Ramos (cell line): ENCODE measurements at regions not wholly inside any gene's neighbourhood (a gene's known extent, or its start where the extent isn't known, plus 50 kb on each side); places are given as distances from the start of the nearest gene placed in this dataset.
"Not testable (repeated sequence)": the region's sequence is repeated elsewhere in the genome, so short reads cannot be mapped to it uniquely, and the experiment has no call there.

ENCODE experiments used
- in situ Hi-C: fragments of 300-500 bp; cut with MboI; formaldehyde crosslinking; loops from one replicate; pipeline ENCODE4 v1.14.3; 2022; ENCODE audit warnings: low sequenced_read_pairs; ENCODE audit not compliant: unreplicated experiment

DNA sequence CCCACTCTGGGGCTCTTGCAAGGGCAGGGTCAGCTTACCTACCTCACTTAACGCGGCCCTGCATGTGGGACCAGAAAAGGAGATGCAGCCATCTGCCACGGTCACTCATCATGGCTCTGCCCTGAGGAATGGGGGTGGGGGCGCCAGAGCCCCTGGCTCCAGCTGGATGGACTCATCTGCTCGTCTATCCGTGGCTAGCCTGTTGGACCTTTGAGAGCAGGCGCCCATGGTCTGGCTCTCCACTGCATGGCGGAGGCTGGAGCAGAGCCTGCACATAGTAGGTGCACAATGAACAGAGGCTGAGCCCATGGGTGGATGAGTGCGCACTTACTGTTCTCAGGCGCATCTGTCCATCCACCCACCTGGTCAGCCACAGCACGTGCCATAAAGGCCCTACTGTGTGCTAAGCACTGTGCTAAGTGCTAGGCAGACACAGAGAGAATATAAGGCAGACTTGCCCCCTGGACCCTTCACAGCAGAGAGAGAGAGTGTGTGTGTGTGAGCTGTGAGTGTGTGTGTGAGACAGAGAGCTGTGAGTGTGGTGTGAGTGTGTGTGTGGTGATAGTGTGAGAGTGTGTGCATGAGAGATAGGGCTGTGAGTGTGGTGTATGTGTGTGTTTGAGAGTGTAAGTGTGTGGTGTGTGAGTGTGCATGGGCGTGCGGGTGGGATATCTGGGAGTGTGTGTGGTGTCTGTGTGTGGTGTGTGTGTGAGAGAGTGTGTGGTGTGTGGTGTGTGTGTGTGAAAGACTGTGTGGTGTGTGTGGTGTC is 151.3 kb downstream of the TFCP2L1 start:
- in situ Hi-C loops = no loop called here

- in situ Hi-C loops = no loop called here
Measured at GRCh38 chr2:121134728-121135127, 150.3 kb downstream of the TFCP2L1 start.

GRCh38 chr2:121135168-121135853 is 149.7 kb downstream of the TFCP2L1 start:
- in situ Hi-C loops = no loop called here

DNA sequence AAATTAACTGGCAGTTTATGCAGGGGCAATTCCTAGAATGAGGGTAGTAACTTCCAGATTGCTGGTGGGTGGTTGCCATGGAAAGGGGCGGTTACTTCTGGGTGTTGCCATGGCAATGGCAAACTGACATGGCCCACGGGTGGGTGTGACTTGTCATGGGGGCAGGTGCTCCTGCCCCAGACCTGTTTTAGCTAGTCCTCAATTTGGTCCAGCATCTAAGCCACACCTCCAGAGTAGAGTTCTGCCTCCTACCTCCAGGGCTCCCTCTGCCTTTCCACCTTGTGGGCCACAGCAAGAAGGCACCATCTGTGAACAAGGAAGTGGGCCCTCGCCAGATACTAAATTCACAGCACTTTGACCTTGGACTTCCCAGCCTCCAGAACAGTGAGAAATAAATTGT is 148.7 kb downstream of the TFCP2L1 start:
- in situ Hi-C loops = no loop called here

DNA sequence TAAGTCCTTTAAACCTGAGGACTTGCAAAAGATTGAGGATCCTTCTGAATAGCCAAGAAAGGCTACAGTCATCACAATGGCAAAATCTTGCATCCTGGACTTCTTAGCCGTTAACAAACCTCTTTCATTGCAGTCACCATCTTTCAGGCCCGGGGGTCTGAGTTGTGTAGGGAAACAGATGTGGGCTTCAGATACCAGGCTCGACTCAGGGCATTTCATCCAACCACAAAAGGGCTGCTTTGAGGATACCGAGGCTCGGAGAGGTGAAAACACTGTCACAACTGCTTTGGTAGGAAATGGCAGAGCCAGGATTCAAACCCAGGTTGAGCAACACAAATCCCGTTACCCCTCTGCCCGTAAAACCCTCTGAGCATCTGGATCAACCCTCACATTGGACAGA is 147.4 kb downstream of the TFCP2L1 start:
- in situ Hi-C loops = no loop called here

GRCh38 chr2:121140734-121141133 is 144.3 kb downstream of the TFCP2L1 start:
- in situ Hi-C loops = no loop called here

DNA sequence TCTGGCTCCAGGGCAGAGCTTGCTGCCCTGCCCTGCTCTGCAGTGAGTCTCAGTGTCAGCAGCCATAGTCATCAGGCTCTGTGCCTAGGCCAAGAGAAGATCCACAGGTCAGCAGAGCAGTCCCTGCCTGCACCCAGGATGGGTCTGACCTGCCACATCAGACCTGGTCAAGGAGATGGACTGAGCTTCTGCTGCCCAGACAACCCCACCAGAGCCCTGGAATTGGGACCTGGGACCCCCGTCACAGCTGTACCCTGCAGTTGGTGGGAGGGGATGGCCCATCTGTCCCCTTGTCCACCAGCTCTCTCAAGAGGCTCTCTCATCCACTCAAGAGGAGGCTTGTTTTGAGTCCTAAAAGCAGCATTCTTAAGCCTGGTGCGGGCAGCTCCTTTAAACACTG is 142.6 kb downstream of the TFCP2L1 start:
- in situ Hi-C loops = no loop called here

DNA sequence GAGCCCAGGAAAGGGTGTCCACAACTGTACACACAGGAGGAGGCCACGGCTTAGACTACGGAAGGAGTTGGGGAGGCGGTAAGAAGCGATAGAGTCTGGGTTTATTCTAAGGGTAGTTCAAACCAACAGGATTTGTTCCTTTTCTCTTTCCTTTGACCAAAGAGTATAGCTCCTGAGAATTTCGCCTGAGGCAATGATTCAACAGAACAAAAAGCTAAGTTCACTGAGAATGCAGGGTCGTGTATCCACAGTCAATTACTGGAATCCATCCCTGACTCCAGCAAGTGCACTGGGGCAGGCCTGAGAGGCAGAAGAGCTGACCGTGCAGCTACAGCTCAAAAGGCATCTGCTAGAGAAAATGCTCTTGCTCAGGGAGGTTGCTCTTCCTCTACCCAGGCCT is 140.9 kb downstream of the TFCP2L1 start:
- in situ Hi-C loops = no loop called here

- in situ Hi-C loops = no loop called here
Measured at GRCh38 chr2:121146630-121147029, 138.4 kb downstream of the TFCP2L1 start.

GRCh38 chr2:121147766-121148165 is 137.2 kb downstream of the TFCP2L1 start:
- in situ Hi-C loops = no loop called here

DNA sequence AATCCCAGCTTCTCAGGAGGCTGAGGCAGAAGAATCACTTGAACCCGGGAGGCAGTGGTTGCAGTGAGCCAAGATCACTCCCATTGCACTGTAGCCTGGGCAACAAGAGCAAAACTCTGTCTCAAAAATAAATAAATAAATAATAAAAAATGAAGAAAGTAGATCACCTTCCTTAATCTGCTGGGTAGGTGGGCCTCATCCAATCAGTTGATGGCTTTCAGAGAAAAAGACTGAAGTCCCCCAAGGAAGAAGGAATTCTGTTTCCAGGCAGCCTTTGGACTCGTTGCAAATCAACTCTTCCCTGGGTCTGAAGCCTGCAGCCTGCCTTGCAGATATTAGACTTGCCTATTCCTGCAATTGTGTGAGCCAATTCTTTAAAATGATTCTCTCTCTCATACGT is 136.5 kb downstream of the TFCP2L1 start:
- in situ Hi-C loops = no loop called here

GRCh38 chr2:121149384-121149783 is 135.6 kb downstream of the TFCP2L1 start:
- in situ Hi-C loops = no loop called here

DNA sequence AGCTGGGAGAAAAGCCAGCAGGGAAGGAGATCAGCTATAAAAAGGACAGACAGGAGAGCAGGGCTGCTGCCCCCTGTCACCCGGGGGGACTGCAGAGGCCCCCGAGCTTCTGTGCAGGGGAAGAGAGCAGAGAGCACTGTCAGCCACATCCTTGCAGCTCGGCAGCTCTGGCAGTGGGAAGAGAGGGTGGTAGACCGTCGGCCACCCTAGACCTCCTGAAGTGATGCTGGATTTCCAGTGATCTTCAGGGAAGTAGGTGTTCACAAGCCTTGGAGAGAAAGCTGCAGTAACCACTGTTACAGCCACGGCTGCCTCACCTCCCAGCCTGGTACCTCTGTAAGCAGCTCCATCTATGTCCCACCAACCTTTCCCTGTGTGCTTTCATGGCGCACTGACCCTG is 134.9 kb downstream of the TFCP2L1 start:
- in situ Hi-C loops = no loop called here

DNA sequence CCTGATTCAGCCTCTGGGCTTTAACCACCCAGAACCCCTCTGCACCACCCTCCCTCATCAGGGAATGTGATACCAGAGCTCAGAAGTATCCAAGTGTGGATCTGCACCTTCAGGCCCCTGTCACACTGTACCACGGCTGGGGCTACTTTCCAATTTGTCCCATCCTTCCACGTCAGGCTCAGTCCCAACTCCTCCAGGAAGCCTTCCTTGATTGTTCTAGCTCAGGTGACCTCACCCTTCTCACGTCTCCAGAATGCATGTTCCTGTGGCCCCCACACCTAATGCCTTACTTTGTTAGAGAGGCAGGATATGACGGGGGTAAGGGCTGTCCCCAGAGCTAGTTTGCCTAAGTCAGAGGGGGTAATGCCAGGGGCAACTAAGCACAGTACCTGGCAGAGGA is 134.3 kb downstream of the TFCP2L1 start:
- in situ Hi-C loops = no loop called here

- in situ Hi-C loops = no loop called here
Measured at GRCh38 chr2:121151311-121152109, 133.5 kb downstream of the TFCP2L1 start.

DNA sequence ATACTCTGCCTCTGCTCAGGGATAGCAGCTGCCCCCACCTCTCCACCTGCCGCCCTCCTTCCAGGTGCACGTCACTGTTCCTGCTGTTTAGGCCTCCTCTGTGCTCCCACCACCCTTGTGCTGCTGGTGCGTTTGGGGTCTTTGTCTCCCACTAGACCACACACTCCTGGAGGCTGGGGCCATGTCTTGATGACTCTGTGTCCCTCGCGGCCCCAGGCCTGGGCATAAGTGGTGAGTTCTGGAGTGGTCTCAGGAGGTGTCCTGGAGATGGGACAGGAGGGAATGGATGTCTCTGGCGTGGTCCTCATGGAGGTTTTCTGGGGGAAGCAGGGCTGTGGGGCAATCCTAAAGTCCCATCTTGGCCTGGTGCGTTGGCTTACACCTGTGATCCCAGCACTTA is 132.1 kb downstream of the TFCP2L1 start:
- in situ Hi-C loops = no loop called here

DNA sequence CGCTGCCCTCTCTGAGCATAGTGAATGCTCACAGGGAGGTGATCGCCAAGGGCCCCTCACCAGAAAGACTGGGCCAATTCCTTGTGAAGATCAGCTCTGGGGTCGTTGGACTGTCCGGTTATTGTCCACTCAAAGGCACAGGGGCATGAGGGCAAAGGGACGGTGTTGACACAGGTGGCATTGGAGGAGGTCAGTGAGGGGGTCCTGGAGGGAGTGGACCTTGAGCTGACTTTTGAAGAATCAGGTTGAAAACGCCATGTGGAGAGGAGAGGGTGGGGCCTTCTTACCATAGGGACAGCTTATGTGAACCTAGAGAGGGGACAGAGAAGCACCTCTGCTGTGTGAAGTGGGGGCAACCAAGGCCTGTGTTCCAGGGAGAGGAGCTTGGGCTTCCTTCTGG is 131.5 kb downstream of the TFCP2L1 start:
- in situ Hi-C loops = no loop called here

DNA sequence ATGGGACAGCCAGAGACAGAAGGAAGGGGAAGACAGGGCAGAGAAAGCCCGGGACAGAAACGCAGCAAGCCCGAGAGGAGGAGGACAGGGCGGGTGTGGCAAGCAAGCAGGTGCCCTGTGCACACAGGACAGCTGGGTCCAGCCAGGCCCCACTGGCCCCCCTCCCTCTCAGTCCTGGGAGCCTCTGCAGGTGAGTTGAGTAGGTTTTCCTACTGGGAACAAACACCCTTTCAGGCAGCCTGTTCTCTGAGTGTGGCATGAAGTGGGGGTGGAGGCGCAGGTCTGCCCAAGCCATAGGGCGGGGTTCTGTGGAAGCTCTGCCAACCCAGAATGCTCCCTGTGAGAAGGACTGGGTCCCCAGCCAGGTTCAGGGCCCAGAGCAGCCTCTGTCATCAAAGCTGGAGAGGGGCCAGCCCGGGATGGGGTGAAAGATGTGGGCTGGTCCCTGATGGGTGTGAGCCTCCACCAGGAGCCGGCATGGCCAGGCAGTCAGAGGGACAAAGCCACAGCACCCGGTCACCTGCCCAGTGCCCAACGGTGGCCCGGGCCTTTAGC is 129.4 kb downstream of the TFCP2L1 start:
- in situ Hi-C loops = no loop called here

- in situ Hi-C loops = not testable (repeated sequence)
Measured at GRCh38 chr2:121157481-121157880, 127.5 kb downstream of the TFCP2L1 start.

GRCh38 chr2:121159291-121160071 is 125.5 kb downstream of the TFCP2L1 start:
- in situ Hi-C loops = no loop called here
